Left lung (tissue), 4 donors: ENCODE measurements at regions not wholly inside any gene's neighbourhood (a gene's known extent, or its start where the extent isn't known, plus 50 kb on each side); places are given as distances from the start of the nearest gene placed in this dataset.

Source experiments
- ATAC-seq: fragments of 200-7000 bp; cut with Tn5 transposase; one replicate; pipeline ENCODE4 v1.9.1; 2020; ENCODE audit warnings: moderate library complexity
- DNase-seq, 4 donors: peaks; one replicate each; pipeline ENCODE4 v3.0.0-alpha.2; 2013 to 2020
- H3K27ac ChIP-seq, 2 donors: fragments of 200-600 bp; sonication (generic) in 1 of 2; one replicate each; pipeline versions ENCODE4 v1.5.0 to v1.8.0; 2020 to 2021
- H3K27me3 ChIP-seq, 2 donors: fragments of 200-600 bp; sonication (generic) in 1 of 2; one replicate each; pipeline versions ENCODE4 v1.5.0 to v1.8.0; 2020 to 2021
- H3K36me3 ChIP-seq, 2 donors: fragments of 200-600 bp; sonication (generic) in 1 of 2; one replicate each; pipeline versions ENCODE4 v1.5.0 to v1.8.0; 2020 to 2021
- H3K4me1 ChIP-seq, 2 donors: fragments of 200-600 bp; one replicate each; pipeline ENCODE4 v1.8.0; 2021
- H3K4me3 ChIP-seq, 2 donors: fragments of 200-600 bp; sonication (generic) in 1 of 2; one replicate each; pipeline versions ENCODE4 v1.5.0 to v1.8.0; 2020 to 2021; ENCODE audit warnings: mild to moderate bottlenecking in 1 of 2
- H3K9me3 ChIP-seq, 2 donors: fragments of 200-600 bp; sonication (generic) in 1 of 2; one replicate each; pipeline versions ENCODE4 v1.5.0 to v1.8.0; 2020 to 2021
- CTCF ChIP-seq, 2 donors: fragments of 200-600 bp; sonication (generic) in 1 of 2; IDR thresholded peaks; one replicate each; pipeline versions ENCODE4 v1.5.0 to v1.8.0; 2021; ENCODE audit warnings: antibody characterized with exemption in 2 of 2
- intact Hi-C, 2 donors: fragments of 100-400 bp; cut with DNase I; formaldehyde crosslinking; loops; one replicate each; pipeline versions ENCODE4 v1.11.2 to v1.14.2; 2022
- donor health status: DM: no; HTN: yes; CAD: no.
- donor health status: DM: no; HTN: no; CAD: no.

GRCh38 chr5:126335886-126336285 is 87.3 kb upstream of the GRAMD2B start:
- peak; percentile 43 for ATAC-seq
- peak in 2 of 4 donors; percentile 69 to 85 for DNase-seq
- no peak overlapping the region for H3K4me3 ChIP-seq
- no peak overlapping the region for H3K27ac ChIP-seq
- no peak for TF ChIP-seq CTCF (IDR thresholded peaks at IDR 0.05)
- no peaks in the 10 kb centered on the region for H3K36me3 ChIP-seq
- H3K27me3 ChIP-seq = no peaks in the 10 kb centered on the region
- no peaks in the 10 kb centered on the region for H3K4me1 ChIP-seq
- no peaks in the 10 kb centered on the region for H3K9me3 ChIP-seq
- intact Hi-C loops = no loop called here

GRCh38 chr5:126338635-126339034 is 84.6 kb upstream of the GRAMD2B start:
- no peaks in the 10 kb centered on the region for H3K4me1 ChIP-seq
- no peak overlapping the region for H3K4me3 ChIP-seq
- no peak overlapping the region for H3K27ac ChIP-seq
- no peaks in the 10 kb centered on the region for H3K27me3 ChIP-seq
- DNase-seq (peak in 1 of 4 donors; percentile 54), ATAC-seq (no peak)
- intact Hi-C loops = no loop called here
- H3K36me3 ChIP-seq = no peaks in the 10 kb centered on the region
- H3K9me3 ChIP-seq = no peaks in the 10 kb centered on the region
- no peak for TF ChIP-seq CTCF (IDR thresholded peaks at IDR 0.05)

- H3K9me3 ChIP-seq = no peaks in the 10 kb centered on the region
- intact Hi-C loops = no loop called here
Observed at GRCh38 chr5:126339215-126339805, 83.9 kb upstream of the GRAMD2B start.

GRCh38 chr5:126341906-126342630 is 81.1 kb upstream of the GRAMD2B start:
- H3K27me3 ChIP-seq = peaks cover 0 to 4% of the 10 kb centered on the region in 2 donors
- H3K4me1 ChIP-seq = no peaks in the 10 kb centered on the region
- ATAC-seq (no peak), DNase-seq (no peak)
- no peak overlapping the region for H3K27ac ChIP-seq
- no peaks in the 10 kb centered on the region for H3K9me3 ChIP-seq
- intact Hi-C loops = no loop called here
- H3K4me3 ChIP-seq = no peak overlapping the region
- TF ChIP-seq CTCF (IDR thresholded peaks at IDR 0.05) = no peak
- H3K36me3 ChIP-seq = no peaks in the 10 kb centered on the region

More at GRCh38 chr5:126339215-126339805, 83.9 kb upstream of the GRAMD2B start:
- Histone ChIP-seq H3K27me3 (no peaks in the 10 kb centered on the region), H3K4me3 (no peak overlapping the region), H3K27ac (no peak overlapping the region), H3K36me3 (no peaks in the 10 kb centered on the region), H3K4me1 (no peaks in the 10 kb centered on the region)
- ATAC-seq (peak; percentile 86), DNase-seq (peak in 2 of 4 donors; percentile 57 to 79)
- TF ChIP-seq CTCF (IDR thresholded peaks at IDR 0.05) = peak; percentile 78 to 83

- Histone ChIP-seq H3K27me3 (peaks cover 0 to 4% of the 10 kb centered on the region in 2 donors), H3K9me3 (no peaks in the 10 kb centered on the region), H3K4me1 (peaks cover 5 to 12% of the 10 kb centered on the region in 2 donors), H3K27ac (no peak overlapping the region), H3K4me3 (no peak overlapping the region), H3K36me3 (no peaks in the 10 kb centered on the region)
- ATAC-seq (no peak), DNase-seq (no peak)
- intact Hi-C loops = no loop called here
- TF ChIP-seq CTCF (IDR thresholded peaks at IDR 0.05) = no peak
Observed at GRCh38 chr5:126348855-126349635, 74.2 kb upstream of the GRAMD2B start.
